Right ventricle myocardium superior (tissue), 1 donor: ENCODE measurements at regions not wholly inside any gene's neighbourhood (a gene's known extent, or its start where the extent isn't known, plus 50 kb on each side); places are given as distances from the start of the nearest gene placed in this dataset.
"Not testable (repeated sequence)": the region's sequence is repeated elsewhere in the genome, so short reads cannot be mapped to it uniquely, and the experiment has no call there.

Experiments
- ATAC-seq: fragments of 200-7000 bp; cut with Tn5 transposase; one replicate; pipeline ENCODE4 v1.9.1; 2020; ENCODE audit warnings: mild to moderate bottlenecking; ENCODE audit not compliant: poor library complexity
- DNase-seq: peaks from one replicate; pipeline ENCODE4 v3.0.0-alpha.2; 2020
- intact Hi-C: fragments of 100-400 bp; cut with DNase I; formaldehyde crosslinking; loops from one replicate; pipeline ENCODE4 v1.11.2; 2022
- donor health status: DM: no; HTN: yes; CAD: no; lungs with severe emphysema.

DNA sequence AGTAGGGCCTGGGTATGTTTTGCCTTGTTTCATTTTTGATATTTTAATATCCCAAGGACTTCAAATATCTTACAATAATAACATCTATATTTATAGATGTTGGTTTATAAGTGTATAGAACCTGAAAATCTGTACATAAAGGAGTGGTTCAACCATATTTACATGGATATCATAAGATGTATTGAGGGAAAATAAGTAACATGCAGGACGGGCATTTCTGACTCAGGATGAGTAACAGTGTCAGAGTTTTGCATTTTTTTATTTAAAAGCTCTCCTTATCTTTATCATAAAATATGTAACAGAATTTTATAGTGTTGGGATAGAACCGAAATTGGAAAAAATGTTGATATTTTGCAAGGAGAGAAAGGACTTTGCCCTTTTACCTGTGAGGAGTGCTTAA, 1438.7 kb downstream of the REEP3 start:
- intact Hi-C loops, result no loop called here
- ATAC-seq (no peak), DNase-seq (no peak)

DNA sequence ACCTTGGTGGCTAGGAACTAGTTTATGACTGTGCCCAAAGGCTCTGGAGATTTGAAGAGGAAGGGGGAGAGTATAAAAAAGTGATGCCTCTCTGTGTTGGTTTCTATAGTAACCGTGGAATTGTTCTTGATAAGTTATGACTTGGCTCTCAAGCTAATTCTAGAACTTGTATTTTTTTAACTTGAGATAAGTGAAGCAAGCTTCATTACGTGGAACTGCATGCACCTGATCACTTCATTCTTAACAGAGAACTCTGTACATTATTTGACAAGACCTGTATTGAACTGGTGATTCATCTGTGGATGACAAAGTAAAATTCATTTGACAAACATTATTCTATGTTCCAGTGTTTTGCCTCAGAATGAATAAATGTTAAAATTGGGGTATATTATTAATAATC, 1452.2 kb downstream of the REEP3 start:
- intact Hi-C loops, result no loop called here
- DNase-seq (no peak), ATAC-seq (no peak)

DNA sequence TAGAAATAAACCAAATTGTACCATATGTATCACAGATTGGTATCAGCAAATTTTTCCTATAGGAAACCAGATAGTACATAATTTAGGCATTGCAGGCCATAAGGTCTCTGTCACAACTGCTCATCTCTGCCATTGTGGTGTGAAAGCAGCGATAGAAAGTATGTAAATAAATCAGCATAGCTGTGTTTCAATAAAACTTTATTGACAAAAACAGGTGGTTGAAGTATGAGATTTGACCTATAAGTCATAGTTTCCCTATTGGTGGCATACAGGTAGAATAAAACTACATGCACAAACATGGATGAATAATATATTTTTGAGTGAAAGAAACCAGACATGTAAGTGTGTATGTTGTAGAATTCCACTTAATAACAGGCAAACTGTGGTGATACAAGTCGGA, 1454.9 kb downstream of the REEP3 start:
- no peak for ATAC-seq
- intact Hi-C loops, result no loop called here
- no peak for DNase-seq

DNA sequence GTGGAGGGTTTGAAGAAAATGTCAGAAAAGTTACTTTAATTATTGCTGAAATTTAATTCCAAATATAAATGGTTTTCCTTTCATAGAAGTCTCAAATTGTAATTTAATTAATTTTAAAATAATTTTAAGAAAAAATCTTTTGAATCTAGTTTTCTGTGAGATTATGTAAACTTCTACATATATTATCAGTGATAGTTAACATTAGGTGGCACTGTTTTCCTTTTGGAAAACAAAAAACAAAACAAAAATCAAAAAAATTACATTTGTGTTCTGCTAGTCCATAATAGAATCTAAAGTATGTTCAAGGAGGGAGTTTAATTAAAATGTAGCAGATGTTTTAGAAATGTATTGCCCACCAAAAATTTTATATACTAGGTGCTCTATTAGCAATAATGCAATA, 1456.7 kb downstream of the REEP3 start:
- DNase-seq (no peak), ATAC-seq (no peak)
- intact Hi-C loops, result no loop called here

DNA sequence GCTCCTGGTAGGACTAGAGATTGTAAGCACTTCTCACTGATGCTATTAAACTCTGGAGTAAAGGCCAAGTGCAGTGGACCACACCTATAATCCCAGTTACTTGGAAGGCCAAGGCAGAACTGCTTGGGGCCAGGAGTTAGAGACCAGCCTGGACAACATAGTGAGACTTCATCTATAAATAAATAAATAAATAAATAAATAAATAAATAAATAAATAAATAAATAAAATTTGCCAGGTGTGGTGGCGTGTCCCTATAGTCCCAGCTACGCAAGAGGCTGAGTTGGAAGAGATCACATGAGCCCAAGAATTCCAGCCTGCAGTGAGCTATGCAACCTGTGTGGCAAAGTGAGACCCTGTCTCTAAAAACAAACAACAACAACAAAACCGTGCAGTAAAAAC, 1475.7 kb downstream of the REEP3 start:
- ATAC-seq (no peak), DNase-seq (no peak)
- intact Hi-C loops, result no loop called here

DNA sequence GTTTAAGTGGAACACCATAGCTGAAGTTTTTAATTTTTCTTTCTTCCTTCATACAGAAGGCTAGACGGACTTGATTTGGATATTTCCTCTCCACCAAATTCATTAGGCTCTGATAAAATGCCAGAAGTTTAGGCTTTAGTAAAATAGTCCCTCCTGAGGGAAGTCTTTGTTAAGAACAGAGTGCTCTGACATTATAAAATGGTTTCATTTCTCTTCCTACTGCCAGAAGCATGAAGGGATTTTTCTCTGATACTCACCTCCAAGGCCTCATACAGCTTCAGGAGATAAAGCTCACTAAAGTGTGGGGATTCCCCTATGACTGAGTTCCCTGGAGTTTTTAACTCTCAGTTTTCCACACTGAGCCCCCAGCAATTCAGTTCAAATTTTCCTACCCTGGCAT, 1489.6 kb downstream of the REEP3 start:
- no peak for DNase-seq
- ATAC-seq, result no peak
- intact Hi-C loops, result no loop called here

DNA sequence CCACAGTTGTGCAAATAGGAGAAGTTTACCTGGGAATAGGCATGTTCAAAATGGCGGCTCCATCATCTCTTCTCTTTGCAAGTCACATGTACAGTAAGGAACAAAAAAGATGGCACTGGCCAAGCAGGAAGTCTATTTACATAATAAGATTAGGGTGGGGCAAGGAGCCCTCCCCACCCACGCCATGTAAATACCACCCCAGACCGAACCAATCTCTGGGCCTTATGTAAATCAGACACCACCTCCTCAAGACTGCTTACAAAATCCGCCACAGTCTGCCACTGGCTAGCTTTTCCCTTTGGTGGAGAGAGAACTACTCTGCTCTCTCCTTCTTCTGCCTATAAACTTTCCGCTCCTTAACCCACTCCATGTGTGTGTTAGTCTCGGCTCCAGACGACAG, 1496.3 kb downstream of the REEP3 start:
- DNase-seq (no peak), ATAC-seq (no peak)
- intact Hi-C loops, result no loop called here

DNA sequence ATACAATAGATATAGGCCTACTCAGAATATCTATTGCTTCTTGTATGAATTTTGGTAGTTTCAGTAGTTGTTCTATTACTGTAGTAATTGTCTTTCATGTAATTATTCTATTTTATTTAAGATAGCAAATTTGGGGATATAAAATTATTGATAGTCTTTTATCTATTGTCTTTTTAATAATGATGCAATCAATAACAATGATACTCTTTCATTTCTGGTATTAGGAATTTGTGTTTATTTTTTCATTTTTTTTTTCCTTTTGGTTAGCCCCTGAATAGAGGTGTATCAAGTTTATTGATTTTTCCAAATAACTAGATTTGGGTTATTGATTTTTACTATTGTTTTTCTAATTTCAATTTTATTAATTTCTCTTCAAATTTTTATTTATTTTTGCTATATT, 1503.7 kb downstream of the REEP3 start:
- ATAC-seq, result no peak
- intact Hi-C loops, result no loop called here

DNA sequence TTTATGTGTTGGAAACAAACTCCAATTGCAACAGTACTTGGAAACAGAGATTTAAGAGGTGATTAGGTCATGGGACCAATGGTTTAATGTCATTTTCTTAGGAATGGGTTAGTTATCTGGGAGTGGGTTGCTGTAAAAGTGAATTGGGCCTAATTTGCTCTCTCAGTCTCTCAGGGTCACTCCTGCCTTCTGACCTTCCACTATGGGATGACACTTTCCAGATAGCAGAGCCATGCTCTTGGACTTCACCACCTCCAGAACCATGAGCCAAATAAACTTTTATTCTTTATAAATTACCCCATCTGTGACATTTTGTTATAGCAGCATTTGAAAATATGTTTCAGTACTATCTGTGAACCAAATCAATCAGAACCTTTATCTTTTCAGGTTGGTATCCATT, 1509.1 kb downstream of the REEP3 start:
- ATAC-seq (no peak), DNase-seq (no peak)
- intact Hi-C loops, result no loop called here

More for the DNA sequence above, 1503.7 kb downstream of the REEP3 start:
- no peak for DNase-seq

DNA sequence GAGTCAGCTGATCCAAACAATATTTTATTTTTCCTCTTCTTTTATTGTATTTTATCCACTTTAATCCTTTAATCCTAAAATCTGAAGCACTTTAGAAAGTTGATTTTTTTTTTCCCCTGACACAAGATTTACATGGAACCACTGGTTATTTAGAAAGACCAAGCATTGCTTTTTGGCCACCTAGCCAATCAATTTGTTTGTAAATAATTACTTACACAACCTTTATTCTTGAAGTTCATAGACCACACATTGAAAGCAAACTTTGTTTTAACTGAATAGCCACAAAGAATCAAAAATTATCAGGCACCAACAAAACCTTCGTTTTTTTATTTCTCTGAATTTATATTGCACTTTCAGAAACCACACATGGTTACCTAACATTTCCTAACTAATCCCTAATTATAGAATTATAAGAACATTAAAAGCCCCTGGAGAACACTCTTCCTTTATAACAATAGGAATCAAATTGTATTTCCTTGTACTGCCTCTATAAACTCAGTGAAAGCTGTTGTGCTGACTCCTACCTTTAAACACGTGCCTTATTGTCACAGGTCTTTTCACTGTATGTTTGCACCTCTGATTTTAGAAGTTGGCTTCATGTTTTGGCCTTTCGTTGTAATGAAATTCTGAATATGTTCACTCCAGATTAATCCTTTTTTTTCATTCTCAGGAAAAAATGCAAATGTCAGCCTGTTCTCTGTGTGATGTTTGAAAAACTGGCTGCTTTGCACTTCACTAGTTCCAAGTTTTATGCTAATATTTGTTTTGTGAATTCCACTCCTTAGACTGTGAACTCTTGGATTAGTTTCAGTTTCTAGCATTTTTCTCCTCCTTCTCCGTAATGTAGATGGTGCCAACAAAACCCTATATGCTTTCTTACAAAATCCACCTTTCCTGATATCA, 1511.9 kb downstream of the REEP3 start:
- ATAC-seq (no peak), DNase-seq (no peak)
- intact Hi-C loops, result no loop called here

DNA sequence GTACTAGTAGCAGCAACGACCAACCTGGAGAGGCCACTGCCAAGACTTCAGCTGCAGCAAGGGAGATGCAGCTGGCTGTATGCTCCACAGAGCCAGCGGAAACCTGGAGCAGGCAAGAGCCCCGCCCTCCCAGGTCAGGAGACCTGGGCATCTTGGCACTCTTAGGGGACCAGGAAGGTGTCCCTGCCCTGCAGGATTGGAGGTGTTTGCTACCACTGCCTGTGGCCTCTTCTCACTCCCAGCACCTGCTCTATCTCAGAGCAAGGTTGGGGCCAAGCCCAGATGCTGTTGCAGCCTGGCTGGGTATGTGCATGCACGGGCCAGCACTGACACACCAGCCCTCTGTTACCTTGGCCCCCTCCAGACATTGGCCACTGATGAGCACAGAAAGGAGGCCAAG, 1512.8 kb downstream of the REEP3 start:
- DNase-seq, result no peak
- no peak for ATAC-seq
- intact Hi-C loops, result no loop called here

DNA sequence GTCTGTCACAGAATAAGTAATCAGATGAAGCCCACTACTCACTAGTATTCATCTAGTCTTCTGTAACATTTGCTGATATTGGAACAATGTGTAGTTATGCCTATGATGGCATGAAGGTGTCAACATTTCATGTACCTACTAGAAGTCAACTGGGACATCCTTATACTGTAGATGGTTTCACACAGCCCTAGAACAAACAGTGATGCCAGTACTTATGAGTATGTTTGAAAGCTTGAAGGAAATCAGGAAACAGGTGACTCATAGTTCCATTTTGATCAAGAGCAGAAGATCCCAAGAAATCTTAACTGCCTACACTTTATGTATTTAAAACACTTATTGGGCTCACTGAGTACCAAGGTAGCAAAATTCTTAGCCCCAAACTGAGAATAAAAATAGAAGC, 1519.6 kb downstream of the REEP3 start:
- DNase-seq, result no peak
- ATAC-seq, result no peak
- intact Hi-C loops, result no loop called here

DNA sequence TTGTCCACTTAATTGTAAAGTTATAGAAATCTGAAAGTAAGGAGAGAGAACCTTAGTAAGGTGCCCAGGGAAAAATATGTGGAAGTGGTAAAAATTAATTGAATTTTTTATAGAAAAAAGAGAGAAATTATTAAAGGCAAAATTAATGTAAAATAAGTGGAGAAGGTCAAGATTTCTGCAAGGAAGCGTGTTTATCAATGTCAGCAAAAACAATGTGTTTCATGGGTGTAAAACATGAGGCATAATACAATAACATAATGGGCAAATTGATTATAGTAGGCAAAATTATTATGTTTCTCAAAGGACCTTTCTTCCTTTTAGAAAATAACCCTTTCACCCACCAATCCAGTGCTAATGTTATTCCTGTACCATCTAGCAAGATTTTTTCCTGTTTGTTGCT, 1520.1 kb downstream of the REEP3 start:
- intact Hi-C loops, result no loop called here
- no peak for ATAC-seq
- no peak for DNase-seq

DNA sequence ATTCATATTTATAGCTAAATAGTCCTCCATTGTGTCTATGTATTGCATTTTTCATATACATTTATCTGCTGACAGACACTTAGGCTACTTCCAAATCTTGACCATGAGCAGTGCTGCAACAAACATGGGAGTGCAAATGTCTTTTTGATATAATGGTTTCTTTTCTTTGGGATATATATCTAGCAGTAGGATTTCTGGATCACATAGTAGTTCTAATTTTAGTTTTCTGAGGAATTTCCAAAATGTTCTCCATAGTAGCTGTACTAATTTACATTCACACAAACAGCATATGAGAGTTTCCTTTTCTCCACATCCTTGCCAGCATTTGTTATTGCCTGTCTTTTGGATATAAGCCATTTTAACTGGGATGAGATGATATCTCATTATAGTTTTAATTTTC, 1521.3 kb downstream of the REEP3 start:
- ATAC-seq (no peak), DNase-seq (no peak)
- intact Hi-C loops, result no loop called here

DNA sequence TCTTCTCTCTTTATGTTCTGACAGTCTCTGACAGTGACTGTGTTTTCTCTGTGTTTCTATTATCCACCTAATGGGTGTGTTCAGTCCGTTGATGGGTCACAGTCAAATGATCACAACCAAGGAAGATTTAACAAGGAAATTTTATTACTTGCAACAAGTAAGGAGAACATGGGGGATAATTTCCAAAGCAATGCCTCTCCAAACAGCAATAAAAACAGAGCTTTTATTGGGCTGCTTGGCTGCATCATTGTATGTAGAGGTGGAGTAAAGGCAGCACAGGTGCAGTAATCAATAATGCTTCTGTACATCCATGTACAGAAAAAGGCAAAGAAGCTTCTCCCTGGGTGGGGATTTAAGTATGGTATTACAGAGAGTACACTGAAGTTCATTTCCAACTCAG, 1525.6 kb downstream of the REEP3 start:
- intact Hi-C loops, result no loop called here
- ATAC-seq, result no peak
- DNase-seq, result no peak

DNA sequence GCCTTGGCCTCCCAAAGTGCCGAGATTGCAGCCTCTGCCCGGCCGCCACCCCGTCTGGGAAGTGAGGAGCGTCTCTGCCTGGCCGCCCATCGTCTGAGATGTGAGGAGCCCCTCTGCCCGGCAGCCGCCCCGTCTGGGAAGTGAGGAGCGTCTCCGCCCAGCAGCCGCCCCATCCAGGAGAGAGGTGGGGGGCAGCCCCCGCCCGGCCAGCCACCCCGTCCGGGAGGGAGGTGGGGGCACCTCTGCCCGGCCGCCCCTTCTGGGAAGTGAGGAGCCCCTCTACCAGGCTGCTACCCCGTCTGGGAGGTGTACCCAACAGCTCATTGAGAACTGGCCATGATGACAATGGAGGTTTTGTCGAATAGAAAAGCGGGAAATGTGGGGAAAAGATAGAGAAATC, 1530.9 kb downstream of the REEP3 start:
- intact Hi-C loops, ATAC-seq, DNase-seq: not testable (repeated sequence)

DNA sequence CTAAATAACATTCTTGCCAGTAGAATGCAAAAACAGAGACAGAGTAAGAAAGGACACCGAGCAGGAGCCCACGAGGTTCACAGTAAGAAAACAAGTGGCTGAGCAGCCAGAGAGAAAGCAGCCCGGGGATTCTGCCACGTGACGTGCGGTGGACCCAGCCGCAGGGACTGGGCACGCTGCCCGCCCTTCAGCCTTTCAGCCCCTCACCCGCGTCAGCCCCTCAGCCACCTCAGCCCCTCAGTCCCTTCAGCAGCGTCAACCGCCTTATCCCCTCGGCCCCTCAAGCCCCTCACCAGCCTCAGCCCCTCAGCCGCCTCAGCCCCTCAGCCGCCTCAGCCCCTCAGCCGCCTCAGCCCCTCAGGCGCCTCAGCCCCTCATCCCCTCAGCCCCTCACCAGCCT, 1532.2 kb downstream of the REEP3 start:
- ATAC-seq, DNase-seq, intact Hi-C loops: not testable (repeated sequence)

DNA sequence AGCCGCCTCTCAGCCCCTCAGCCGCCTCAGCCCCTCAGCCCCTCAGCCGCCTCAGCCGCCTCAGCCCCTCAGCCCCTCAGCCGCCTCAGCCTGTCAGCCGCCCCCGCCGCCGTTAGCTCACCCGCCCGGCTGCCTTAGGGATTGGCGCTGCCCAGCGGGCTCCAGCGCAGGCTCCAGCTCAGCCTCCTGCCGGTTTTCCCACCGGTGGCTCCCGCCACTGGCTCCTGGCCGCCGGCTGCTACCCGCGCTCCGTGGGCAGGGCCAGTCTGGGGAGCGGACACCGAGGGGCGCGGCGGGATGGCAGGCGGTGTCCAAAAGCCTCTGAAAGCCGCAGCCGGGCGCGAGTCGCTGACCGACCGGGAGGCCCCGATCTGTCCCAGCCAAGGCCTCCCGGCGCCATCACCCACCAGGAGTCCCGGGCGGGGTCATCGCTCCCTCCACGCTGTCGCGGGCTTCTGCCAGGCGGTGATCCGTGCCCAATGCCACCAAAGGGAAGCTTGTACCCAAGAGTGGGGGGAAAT, 1532.7 kb downstream of the REEP3 start:
- ATAC-seq, intact Hi-C loops: not testable (repeated sequence)
- peak; percentile 18 for DNase-seq

DNA sequence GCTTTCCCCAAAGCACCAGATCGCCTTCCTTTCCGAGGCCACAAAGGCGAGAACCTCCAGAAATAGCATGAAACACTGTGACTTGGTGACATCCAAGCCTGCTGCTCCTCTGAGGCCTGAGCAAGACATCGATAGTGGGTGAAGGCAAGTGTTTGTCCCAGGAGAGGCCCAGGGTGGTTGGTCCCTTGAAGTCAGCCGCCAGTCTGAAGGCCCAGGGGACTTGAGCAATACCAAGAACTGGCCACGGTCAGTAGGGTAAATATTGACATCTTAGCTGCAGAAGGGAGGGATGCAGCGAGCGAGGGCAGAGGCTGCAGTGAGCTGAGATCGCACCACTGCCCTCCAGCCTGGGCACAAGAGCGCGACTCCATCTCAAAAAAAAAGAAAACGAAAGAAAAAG, 1533.5 kb downstream of the REEP3 start:
- ATAC-seq, intact Hi-C loops, DNase-seq: not testable (repeated sequence)

DNA sequence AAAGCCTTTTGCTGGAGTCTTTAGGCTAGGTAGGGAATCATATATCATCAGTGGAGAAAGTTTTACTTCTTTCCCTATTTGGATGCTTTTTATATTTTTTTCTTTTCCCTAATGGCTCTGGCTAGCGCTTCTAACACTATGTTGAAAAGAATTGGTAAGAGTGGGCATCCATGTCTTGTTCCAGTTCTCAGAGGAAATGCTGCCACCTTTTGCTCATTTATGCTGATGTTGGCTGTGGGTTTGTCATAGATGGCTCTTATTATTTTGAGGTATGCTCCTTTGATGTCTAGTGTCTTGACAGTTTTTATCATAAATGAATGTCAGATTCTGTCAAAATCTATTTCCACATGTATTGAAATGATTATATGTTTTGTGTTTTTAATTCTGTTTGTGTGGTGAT, 1544.1 kb downstream of the REEP3 start:
- intact Hi-C loops, result no loop called here
- no peak for DNase-seq
- no peak for ATAC-seq

DNA sequence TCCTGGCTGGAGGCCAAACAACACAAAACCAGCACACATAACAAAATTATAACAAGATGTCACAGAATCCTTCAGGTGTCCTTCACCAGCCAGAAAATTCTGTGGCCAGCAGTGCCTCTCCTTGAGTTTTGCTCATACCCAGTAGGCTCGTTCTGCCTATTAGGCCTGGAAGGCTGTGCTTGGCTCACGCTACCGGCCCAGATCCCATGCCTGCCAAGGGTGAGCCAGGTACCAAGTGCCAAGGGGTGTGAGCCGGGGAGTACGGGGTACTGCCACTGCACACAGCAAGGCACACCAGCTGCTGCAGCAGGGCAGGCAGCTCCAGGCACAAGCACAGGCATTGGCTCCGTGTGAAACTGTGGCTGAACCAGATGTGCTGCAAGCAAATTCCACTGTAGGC, 1562.0 kb downstream of the REEP3 start:
- intact Hi-C loops, result no loop called here
- ATAC-seq (no peak), DNase-seq (no peak)
